AG04449 (cell line): ENCODE measurements at regions not wholly inside any gene's neighbourhood (a gene's known extent, or its start where the extent isn't known, plus 50 kb on each side); places are given as distances from the start of the nearest gene placed in this dataset.

ENCODE experiments used
- CTCF ChIA-PET: fragments of 350-600 bp; formaldehyde crosslinking; extraction: SDS; loops from one replicate; lab custom pipeline; 2021; ENCODE audit warnings: antibody characterized with exemption; lab: Yijun Ruan, JAX
- POLR2A ChIA-PET: fragments of 400-600, 350-600 bp; formaldehyde crosslinking; extraction: SDS; loops from one replicate; lab custom pipeline; 2020; ENCODE audit warnings: antibody characterized with exemption, inconsistent platforms; lab: Yijun Ruan, JAX
- DNase-seq: peaks from one replicate; pipeline ENCODE4 v3.0.0-alpha.2; 2010; ENCODE audit warnings: low read depth, low spot score
- H3K4me3 ChIP-seq: 2 replicates; pipeline ENCODE4 v1.5.1; 2011; ENCODE audit warnings: low read depth, mild to moderate bottlenecking, control low read depth, low read length
- TF ChIP-seq, protein P1 (sequence below): IDR thresholded peaks from one replicate; pipeline ENCODE4 v1.5.1; 2011; ENCODE audit warnings: mild to moderate bottlenecking, moderate library complexity, low read length, control low read depth, inconsistent platforms; ENCODE audit not compliant: insufficient read depth; ENCODE audit errors: missing control alignments

DNA sequence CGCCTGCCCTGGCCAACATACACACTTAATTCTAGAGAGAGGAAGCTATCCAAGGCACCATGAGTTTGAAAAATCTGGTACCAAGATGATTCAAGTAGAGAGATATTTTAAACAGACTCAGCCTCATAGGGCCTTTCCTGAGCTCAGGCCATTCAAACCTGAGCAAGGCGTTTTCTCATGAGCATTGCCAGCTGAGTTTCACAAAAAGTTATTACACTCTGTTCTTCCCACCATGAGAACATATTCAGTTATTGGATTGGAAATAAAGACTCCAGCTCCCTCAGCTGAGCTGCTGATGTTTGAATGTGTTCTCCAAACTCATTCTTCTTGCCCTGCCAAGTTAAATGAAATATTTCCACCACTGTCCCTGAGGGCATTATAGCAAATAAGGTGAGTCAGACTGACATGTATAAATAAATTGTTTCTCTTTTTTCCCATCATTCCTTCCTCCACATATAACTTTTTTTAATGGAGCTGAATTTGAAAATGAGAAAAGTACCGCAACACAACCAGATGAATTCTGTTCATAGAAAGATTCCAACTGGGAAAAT, 429.6 kb downstream of the RAB28 start:
- no peak overlapping the region for H3K4me3 ChIP-seq
- TF ChIP-seq, protein P1, sequence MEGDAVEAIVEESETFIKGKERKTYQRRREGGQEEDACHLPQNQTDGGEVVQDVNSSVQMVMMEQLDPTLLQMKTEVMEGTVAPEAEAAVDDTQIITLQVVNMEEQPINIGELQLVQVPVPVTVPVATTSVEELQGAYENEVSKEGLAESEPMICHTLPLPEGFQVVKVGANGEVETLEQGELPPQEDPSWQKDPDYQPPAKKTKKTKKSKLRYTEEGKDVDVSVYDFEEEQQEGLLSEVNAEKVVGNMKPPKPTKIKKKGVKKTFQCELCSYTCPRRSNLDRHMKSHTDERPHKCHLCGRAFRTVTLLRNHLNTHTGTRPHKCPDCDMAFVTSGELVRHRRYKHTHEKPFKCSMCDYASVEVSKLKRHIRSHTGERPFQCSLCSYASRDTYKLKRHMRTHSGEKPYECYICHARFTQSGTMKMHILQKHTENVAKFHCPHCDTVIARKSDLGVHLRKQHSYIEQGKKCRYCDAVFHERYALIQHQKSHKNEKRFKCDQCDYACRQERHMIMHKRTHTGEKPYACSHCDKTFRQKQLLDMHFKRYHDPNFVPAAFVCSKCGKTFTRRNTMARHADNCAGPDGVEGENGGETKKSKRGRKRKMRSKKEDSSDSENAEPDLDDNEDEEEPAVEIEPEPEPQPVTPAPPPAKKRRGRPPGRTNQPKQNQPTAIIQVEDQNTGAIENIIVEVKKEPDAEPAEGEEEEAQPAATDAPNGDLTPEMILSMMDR, result no peak
- ChIA-PET POLR2A (no interaction called here), CTCF (no interaction called here)
- no peak for DNase-seq

DNA sequence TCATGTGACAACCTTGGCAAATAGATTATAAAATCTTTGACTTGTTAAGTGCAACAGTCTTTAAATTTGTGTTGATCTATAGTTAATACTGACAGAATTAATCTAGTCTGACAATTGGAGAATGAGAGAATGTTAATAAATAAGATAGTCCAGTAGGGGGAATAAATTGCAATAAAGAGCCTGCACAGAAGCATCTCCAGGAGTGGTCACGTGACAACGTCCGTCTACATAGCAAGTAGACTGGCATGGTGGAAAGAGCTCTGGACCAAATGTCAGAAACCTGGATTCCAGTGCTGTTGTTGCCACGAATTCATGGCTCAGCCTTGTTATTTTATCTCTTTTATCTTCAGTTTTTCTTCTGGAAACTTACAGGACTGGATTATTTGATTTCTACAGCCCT, 436.5 kb downstream of the RAB28 start:
- ChIA-PET POLR2A (no interaction called here), CTCF (no interaction called here)
- no peak for DNase-seq
- H3K4me3 ChIP-seq, result no peak overlapping the region
- TF ChIP-seq, protein P1, result no peak

- H3K4me3 ChIP-seq, result no peak overlapping the region
- CTCF ChIA-PET, result no interaction called here
- TF ChIP-seq, protein P1, result no peak
- POLR2A ChIA-PET, result no interaction called here
- DNase-seq, result no peak
These were observed 447.3 kb downstream of the RAB28 start for GRCh38 chr4:13036841-13037240.

GRCh38 chr4:13032936-13033335, 451.2 kb downstream of the RAB28 start:
- DNase-seq, result no peak
- POLR2A ChIA-PET, result no interaction called here
- no peak overlapping the region for H3K4me3 ChIP-seq
- CTCF ChIA-PET, result no interaction called here
- TF ChIP-seq, protein P1, result no peak

DNA sequence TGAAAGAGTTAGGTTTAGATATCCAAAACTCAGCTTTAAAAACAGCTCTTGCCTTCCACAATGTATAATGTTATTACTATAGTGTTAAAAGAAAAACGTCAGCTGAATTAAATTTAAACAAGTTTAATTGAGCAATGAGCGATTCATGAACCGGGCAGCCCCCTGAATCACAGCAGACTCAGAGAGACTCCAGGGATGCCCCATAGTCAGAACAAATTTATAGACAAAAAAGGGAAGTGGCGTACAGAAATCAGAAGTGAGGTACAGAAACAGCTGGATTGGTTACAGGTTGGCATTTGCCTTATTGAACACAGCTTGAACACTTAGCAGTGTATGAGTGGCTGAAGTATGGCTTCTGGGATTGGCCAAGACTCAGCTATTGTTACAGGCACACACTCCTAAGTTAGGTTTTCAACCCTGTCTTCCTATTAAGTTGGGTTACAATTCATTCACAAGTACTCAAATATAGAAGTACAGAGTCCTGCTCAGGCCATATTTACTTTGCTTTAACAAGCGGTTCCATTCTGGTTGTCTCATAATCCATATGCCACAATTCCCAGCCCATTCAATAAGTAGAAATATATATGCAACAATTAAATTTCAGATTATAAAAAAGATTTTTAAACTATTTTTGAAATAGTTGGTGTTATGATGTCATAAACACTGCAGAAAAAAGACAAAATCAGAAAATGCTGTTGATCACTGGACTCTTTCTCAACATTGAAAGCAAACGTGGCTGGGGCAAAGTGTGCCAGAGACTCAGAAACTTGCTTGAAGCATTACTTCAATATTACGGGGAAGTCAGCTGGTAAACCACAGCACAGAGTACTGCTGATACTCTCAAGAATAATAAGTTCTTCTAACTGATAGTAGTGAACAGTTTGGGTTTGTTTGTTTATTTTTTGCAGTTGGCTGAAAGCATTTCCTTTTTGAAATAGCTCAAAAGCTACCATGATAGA, 459.7 kb downstream of the RAB28 start:
- TF ChIP-seq, protein P1, result no peak
- CTCF ChIA-PET, result interaction anchor here (0.6 kb wide), 1 partner anchor 221 kb away, joined by 3 read pairs; no protein-coding TSS in a partner anchor

DNA sequence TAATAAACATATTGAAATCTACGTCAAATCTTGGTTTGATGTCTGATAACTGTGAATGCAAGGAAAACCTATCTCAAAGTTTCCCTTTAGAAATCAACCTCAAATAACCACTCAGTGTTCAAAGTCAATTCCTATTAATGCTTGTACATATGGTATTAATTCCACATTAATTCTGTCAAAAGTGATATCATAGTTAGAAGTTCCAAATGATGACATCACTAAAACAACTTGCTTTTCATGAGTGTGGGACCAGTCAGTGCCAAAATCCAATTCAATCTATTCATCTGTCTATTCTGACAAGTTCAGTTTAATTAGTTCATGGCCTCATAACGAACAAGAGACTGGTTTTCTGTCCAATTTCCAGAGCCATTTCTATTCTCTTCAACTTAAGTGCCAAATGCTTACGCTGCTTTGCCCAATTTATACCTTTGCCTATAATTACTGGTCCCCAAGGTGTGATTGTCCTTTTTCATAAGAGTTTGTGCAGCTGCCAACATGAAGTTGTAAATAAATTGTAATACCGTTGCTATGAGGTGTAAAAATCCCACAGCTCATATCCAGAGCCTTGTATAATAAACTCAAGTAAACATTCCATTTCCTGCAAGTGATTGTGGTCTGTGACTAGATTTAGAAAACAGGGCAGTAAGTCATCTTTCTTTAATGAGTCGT, 476.2 kb downstream of the RAB28 start:
- H3K4me3 ChIP-seq, result no peak overlapping the region
- ChIA-PET POLR2A (no interaction called here), CTCF (no interaction called here)
- DNase-seq, result no peak
- TF ChIP-seq, protein P1, result no peak

More for the DNA sequence above, 459.7 kb downstream of the RAB28 start:
- POLR2A ChIA-PET, result no interaction called here
- no peak for DNase-seq
- H3K4me3 ChIP-seq, result no peak overlapping the region
